ENCODE measurements at regions not wholly inside any gene's neighbourhood (a gene's known extent, or its start where the extent isn't known, plus 50 kb on each side); places are given as distances from the start of the nearest gene placed in this dataset.

DNA sequence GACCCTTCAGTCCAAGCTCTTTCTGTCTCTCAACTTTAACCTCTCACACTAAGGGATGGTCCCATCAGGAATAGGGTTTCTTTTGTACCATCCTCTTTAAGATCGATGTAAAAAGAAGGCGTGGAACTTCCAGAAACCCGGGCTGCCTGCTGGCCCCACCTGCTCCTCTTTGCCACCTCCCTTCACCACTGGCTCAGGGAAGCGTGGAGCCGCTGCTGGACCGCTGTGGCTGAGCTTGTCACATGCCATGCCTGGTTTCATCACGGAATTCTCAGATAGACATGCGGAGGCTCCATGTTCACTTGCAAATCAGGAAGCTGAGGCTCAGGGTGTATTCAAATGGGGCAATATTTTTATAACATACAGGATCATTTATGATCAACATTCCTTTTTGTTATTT, 399.7 kb downstream of the BRD1 start:
- 88 to 89% (median 88%) methylated on average over 8 of the region's 8 CpGs for WGBS, 3 donors
- no peak overlapping the region for H3K4me3 ChIP-seq
- intact Hi-C loops (cut with DNase I), result no loop called here
- TF ChIP-seq EP300 (IDR thresholded peaks at IDR 0.05) (no peak), POLR2A (IDR thresholded peaks at IDR 0.05) (no peak)
- TF ChIP-seq, protein P1, sequence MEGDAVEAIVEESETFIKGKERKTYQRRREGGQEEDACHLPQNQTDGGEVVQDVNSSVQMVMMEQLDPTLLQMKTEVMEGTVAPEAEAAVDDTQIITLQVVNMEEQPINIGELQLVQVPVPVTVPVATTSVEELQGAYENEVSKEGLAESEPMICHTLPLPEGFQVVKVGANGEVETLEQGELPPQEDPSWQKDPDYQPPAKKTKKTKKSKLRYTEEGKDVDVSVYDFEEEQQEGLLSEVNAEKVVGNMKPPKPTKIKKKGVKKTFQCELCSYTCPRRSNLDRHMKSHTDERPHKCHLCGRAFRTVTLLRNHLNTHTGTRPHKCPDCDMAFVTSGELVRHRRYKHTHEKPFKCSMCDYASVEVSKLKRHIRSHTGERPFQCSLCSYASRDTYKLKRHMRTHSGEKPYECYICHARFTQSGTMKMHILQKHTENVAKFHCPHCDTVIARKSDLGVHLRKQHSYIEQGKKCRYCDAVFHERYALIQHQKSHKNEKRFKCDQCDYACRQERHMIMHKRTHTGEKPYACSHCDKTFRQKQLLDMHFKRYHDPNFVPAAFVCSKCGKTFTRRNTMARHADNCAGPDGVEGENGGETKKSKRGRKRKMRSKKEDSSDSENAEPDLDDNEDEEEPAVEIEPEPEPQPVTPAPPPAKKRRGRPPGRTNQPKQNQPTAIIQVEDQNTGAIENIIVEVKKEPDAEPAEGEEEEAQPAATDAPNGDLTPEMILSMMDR (IDR thresholded peaks at IDR 0.05), result no peak
- DNase-seq, result no peak
- no peak overlapping the region for H3K27ac ChIP-seq
- H3K27me3 ChIP-seq, result no peaks in the 10 kb centered on the region
- no peaks in the 10 kb centered on the region for H3K9me3 ChIP-seq
- H3K36me3 ChIP-seq, result no peaks in the 10 kb centered on the region
- H3K4me1 ChIP-seq (ENCODE audit: insufficient read depth), result no peaks in the 10 kb centered on the region

DNA sequence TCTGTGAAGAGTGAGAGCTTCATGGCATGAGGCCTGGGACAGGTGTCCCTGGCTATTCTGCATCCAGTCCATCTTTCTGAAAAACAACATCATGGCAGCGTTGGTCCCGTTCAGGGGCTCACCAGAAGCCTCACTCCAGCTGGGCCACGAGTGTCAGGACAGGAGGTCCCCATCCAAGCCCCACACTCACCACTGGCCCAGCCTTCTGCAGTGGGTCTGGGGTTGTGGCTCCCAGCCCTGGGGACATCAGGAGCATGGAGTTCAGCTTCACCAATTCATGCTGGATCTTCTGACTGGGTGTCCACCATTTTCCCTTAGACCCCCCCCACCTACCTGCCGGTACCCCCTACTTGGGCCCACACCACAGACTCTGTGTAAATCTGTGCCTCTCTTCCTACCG, 400.3 kb downstream of the BRD1 start:
- WGBS, 3 donors, result 79 to 89% (median 82%) methylated on average over 5 of the region's 5 CpGs
- Histone ChIP-seq H3K4me3 (no peak overlapping the region), H3K4me1 (ENCODE audit: insufficient read depth) (no peaks in the 10 kb centered on the region), H3K36me3 (no peaks in the 10 kb centered on the region), H3K27ac (no peak overlapping the region), H3K27me3 (no peaks in the 10 kb centered on the region), H3K9me3 (no peaks in the 10 kb centered on the region)
- TF ChIP-seq, protein P1 (IDR thresholded peaks at IDR 0.05), result no peak
- no peak for TF ChIP-seq EP300 (IDR thresholded peaks at IDR 0.05)
- no peak for TF ChIP-seq POLR2A (IDR thresholded peaks at IDR 0.05)
- no peak for DNase-seq
- intact Hi-C loops (cut with DNase I), result no loop called here

DNA sequence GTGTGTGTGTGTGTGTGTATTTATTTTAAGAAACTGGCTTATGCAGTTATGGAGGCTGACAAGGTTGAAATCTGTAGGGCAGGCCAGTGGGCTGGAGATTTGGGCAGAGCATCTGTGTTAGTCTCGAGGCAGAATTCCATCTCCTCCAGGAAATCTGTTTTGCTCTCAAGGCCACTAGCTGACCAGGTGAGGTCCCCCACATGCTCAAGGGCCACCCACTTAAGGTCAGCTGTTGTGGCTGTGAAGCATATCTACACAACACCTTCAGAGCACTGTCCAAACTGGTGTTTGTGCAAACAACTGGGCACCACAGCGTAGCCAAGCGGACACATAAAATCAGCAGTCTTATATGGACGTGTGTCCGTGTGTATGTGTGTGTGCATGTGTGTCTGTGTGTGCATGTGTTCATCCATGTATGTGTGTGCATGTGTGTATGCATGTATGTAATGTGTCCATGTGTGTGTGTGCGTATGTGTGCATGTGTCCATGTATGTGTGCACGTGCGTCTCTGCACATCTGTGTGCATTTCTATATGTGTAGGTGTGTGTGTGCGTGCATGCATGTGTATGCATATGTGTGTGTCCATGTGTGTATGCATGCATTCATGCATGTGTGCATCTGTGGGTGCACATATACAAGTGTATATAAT, 400.9 kb downstream of the BRD1 start:
- intact Hi-C loops (cut with DNase I), result no loop called here
- TF ChIP-seq, protein P1 (IDR thresholded peaks at IDR 0.05), result no peak
- TF ChIP-seq EP300 (IDR thresholded peaks at IDR 0.05) (no peak), POLR2A (IDR thresholded peaks at IDR 0.05) (no peak)
- Histone ChIP-seq H3K36me3 (no peaks in the 10 kb centered on the region), H3K9me3 (no peaks in the 10 kb centered on the region), H3K4me1 (ENCODE audit: insufficient read depth) (no peaks in the 10 kb centered on the region), H3K27me3 (no peaks in the 10 kb centered on the region), H3K4me3 (no peak overlapping the region), H3K27ac (no peak overlapping the region)
- WGBS, 3 donors, result 79 to 85% (median 85%) methylated on average over 9 of the region's 9 CpGs
- no peak for DNase-seq

DNA sequence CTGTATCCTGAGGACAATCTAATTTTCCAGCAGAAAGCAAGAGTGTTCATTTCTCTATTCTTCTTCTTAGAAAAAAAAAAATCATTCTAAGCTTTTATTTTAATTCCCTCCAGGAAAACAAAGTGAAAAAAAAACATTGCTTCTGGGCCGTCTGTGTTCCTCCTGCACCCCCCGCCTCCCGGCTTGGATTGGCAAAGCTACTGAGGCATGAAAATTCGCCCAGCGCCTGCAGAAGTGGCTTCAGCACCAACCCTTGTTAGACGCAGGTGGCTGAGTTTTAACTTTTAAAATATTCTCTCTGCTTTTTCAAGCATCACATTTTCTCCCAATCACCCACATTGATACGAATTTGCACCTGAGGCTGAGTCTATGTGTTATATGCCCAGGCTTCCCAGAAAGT, 401.6 kb downstream of the BRD1 start:
- no peaks in the 10 kb centered on the region for H3K27me3 ChIP-seq
- WGBS, 3 donors, result 34 to 53% (median 39%) methylated on average over 7 of the region's 7 CpGs
- no peaks in the 10 kb centered on the region for H3K36me3 ChIP-seq
- intact Hi-C loops (cut with DNase I), result no loop called here
- no peak overlapping the region for H3K4me3 ChIP-seq
- H3K4me1 ChIP-seq (ENCODE audit: insufficient read depth), result no peaks in the 10 kb centered on the region
- H3K27ac ChIP-seq, result no peak overlapping the region
- no peaks in the 10 kb centered on the region for H3K9me3 ChIP-seq
- DNase-seq, result no peak
- TF ChIP-seq, protein P1 (IDR thresholded peaks at IDR 0.05), result no peak
- TF ChIP-seq EP300 (IDR thresholded peaks at IDR 0.05) (no peak), POLR2A (IDR thresholded peaks at IDR 0.05) (no peak)
